K562 (cell line): ENCODE measurements at regions not wholly inside any gene's neighbourhood (a gene's known extent, or its start where the extent isn't known, plus 50 kb on each side); places are given as distances from the start of the nearest gene placed in this dataset.

Experiments
- ATAC-seq: fragments of 200-7000 bp; cut with Tn5 transposase; 3 replicates; pipeline ENCODE4 v1.9.1; 2020; ENCODE audit warnings: moderate library complexity
- BruUV-seq: library from RNA; stranded (reverse); fragments of 400-500 nt; replicated peaks from 2 replicates; lab custom pipeline; 2021; lab: Mats Ljungman, UMichigan
- CTCF ChIA-PET: fragments of 300-600 bp; formaldehyde crosslinking; extraction: SDS; loops from one replicate; lab custom pipeline; 2021; ENCODE audit warnings: low intra/inter-chr PET ratio; lab: Yijun Ruan, JAX
- POLR2A ChIA-PET: fragments of 300-600, 350-650 bp; sonication (Branson Sonifier 250); formaldehyde crosslinking; extraction: SDS; loops from one replicate; lab custom pipeline; 2021; ENCODE audit warnings: antibody characterized with exemption, inconsistent platforms; lab: Yijun Ruan, JAX
- DNase-seq, 4 experiments: peaks; one replicate each; pipeline versions ENCODE4 v3.0.0 to v3.0.0-alpha.2; 2011 to 2018; ENCODE audit warnings: low spot score in 3 of 4, mixed read lengths in 3 of 4; ENCODE audit errors: extremely low read depth in 1 of 4
- FAIRE-seq: peaks from 2 replicates; lab custom pipeline; 2011; peaks lifted over from hg19 to GRCh38; lab: Jason Lieb, UNC
- H2AFZ ChIP-seq: 2 replicates; pipeline ENCODE4 v1.6.0; 2011; ENCODE audit warnings: low read depth, low read length, control low read depth, inconsistent platforms
- H3K27ac ChIP-seq: fragments of 200-600 bp; 3 replicates; pipeline ENCODE4 v1.8.0; 2011; ENCODE audit warnings: low read depth, mild to moderate bottlenecking, control low read depth, inconsistent platforms, low read length, moderate library complexity, mixed read lengths; ENCODE audit errors: extremely low read depth
- H3K27me3 ChIP-seq, 2 experiments: fragments of 300-600 bp in 1 of 2; 2 replicates in 1 of 2; 3 replicates in 1 of 2; pipeline versions ENCODE4 v1.6.0 to v1.8.0; 2011; ENCODE audit warnings: inconsistent platforms in 2 of 2, low read length in 2 of 2, mild to moderate bottlenecking in 1 of 2, mixed read lengths in 1 of 2, moderate library complexity in 1 of 2; ENCODE audit not compliant: control insufficient read depth in 2 of 2, insufficient read depth in 2 of 2
- H3K36me3 ChIP-seq: fragments of 300-600 bp; 3 replicates; pipeline ENCODE4 v1.8.0; 2011; ENCODE audit warnings: mild to moderate bottlenecking, low read length, inconsistent platforms; ENCODE audit not compliant: control insufficient read depth, insufficient read depth
- H3K4me1 ChIP-seq, 2 experiments: fragments of 200-600 bp in 1 of 2; replicated peaks in 1 of 2; 2 replicates in 1 of 2; 3 replicates in 1 of 2; pipeline versions ENCODE4 v1.5.1 to v1.8.0; 2011; ENCODE audit warnings: inconsistent platforms in 2 of 2, low read length in 2 of 2, mild to moderate bottlenecking in 1 of 2, mixed read lengths in 1 of 2, moderate library complexity in 1 of 2; ENCODE audit not compliant: control insufficient read depth in 2 of 2, insufficient read depth in 2 of 2
- H3K4me2 ChIP-seq: 2 replicates; pipeline ENCODE4 v1.6.1; 2011; ENCODE audit warnings: low read length, control low read depth, inconsistent platforms, mixed read lengths; ENCODE audit not compliant: insufficient read depth
- H3K4me3 ChIP-seq: fragments of 200-600 bp; sonication (generic), shearing (Covaris generic); 2 replicates; pipeline ENCODE4 v1.5.1; 2016; ENCODE audit warnings: control low read depth, inconsistent platforms
- H3K79me2 ChIP-seq: fragments of 200-600 bp; 3 replicates; pipeline ENCODE4 v1.8.0; 2011; ENCODE audit warnings: low read length, inconsistent platforms; ENCODE audit not compliant: control insufficient read depth, insufficient read depth
- H3K9ac ChIP-seq, 2 experiments: 2 replicates each; pipeline versions ENCODE4 v1.6.0 to v1.6.1; 2011; ENCODE audit warnings: low read depth in 2 of 2, low read length in 2 of 2, control low read depth in 1 of 2, inconsistent platforms in 1 of 2, mild to moderate bottlenecking in 1 of 2, mixed read lengths in 1 of 2; ENCODE audit not compliant: insufficient read depth in 1 of 2
- H3K9me1 ChIP-seq: one replicate; pipeline ENCODE4 v1.6.0; 2011; ENCODE audit warnings: inconsistent platforms, mild to moderate bottlenecking, low read length, moderate library complexity; ENCODE audit not compliant: control insufficient read depth, insufficient read depth
- H3K9me3 ChIP-seq: replicated peaks from 2 replicates; pipeline ENCODE4 v1.5.1; 2011; ENCODE audit warnings: low read depth, low read length, inconsistent platforms; ENCODE audit not compliant: control insufficient read depth, insufficient read depth
- H4K20me1 ChIP-seq: replicated peaks from 2 replicates; pipeline ENCODE4 v1.6.1; 2011; ENCODE audit warnings: low read length, inconsistent platforms, mixed read lengths; ENCODE audit not compliant: control insufficient read depth, insufficient read depth
- ILF3 ChIP-seq: fragments of 450-650 bp; IDR thresholded peaks from 2 replicates; pipeline ENCODE4 v1.6.1; 2018; ENCODE audit warnings: antibody characterized with exemption, mild to moderate bottlenecking, moderate library complexity, borderline replicate concordance
- MXI1 ChIP-seq: IDR thresholded peaks from 2 replicates; pipeline ENCODE4 v1.6.1; 2011; ENCODE audit warnings: low read depth, mild to moderate bottlenecking, improper control_type of control experiment, low read length
- PHF8 ChIP-seq: fragments of 200-600 bp; sonication (generic); IDR thresholded peaks from 2 replicates; pipeline ENCODE4 v1.6.1; 2012; ENCODE audit warnings: mixed run types, mild to moderate bottlenecking, inconsistent platforms, low read length, moderate library complexity, borderline replicate concordance
- RERE ChIP-seq: sonication (generic); formaldehyde crosslinking; IDR thresholded peaks from 2 replicates; pipeline ENCODE4 v1.8.0; 2023; ENCODE audit warnings: missing genetic modification reagents, mild to moderate bottlenecking, borderline replicate concordance
- RNF219 ChIP-seq: fragments of 250-450 bp; sonication (Bioruptor Pico); IDR thresholded peaks from 2 replicates; pipeline ENCODE4 v1.5.0; 2022; ENCODE audit warnings: mild to moderate bottlenecking
- THRAP3 ChIP-seq: fragments of 450-650 bp; IDR thresholded peaks from 2 replicates; pipeline ENCODE4 v1.6.1; 2016; ENCODE audit warnings: mild to moderate bottlenecking, inconsistent platforms, borderline replicate concordance
- UBTF ChIP-seq, 2 experiments: IDR thresholded peaks; 2 replicates each; pipeline ENCODE4 v1.6.1; 2012; ENCODE audit warnings: improper control_type of control experiment in 2 of 2, low read depth in 2 of 2, low read length in 2 of 2, borderline replicate concordance in 1 of 2
- ZNF212 ChIP-seq: fragments of 450-650 bp; formaldehyde crosslinking; IDR thresholded peaks from 2 replicates; pipeline ENCODE4 v1.4.0; 2020; ENCODE audit warnings: mild to moderate bottlenecking
- ZNF280A ChIP-seq: fragments of 450-650 bp; IDR thresholded peaks from 2 replicates; pipeline ENCODE4 v1.6.1; 2018; ENCODE audit warnings: mild to moderate bottlenecking, low read depth; ENCODE audit not compliant: partially characterized antibody
- WGBS: fragments of 100-300 bp; shearing (Covaris generic); methylation state at CpG from one replicate; pipeline ENCODE4 v1.1.6; 2016; ENCODE audit warnings: low coverage, mixed read lengths; ENCODE audit not compliant: insufficient coverage; ENCODE audit errors: missing lambda C conversion rate; 5-methylcytosine and 5-hydroxymethylcytosine counted together
- in situ Hi-C: fragments of 300-500 bp; cut with MboI; formaldehyde crosslinking; loops from 4 replicates; pipeline ENCODE4 v1.15.0; 2018; ENCODE audit warnings: inconsistent platforms, mixed read lengths
- intact Hi-C: fragments of 100-400 bp; cut with micrococcal nuclease; formaldehyde crosslinking; loops from 2 replicates; pipeline ENCODE4 v1.14.2; 2022

- POLR2A ChIA-PET, result no interaction called here
- no peaks in the 10 kb centered on the region for H3K9me3 ChIP-seq
- TF ChIP-seq ZNF280A (no peak), MXI1 (no peak), THRAP3 (no peak), ILF3 (no peak), RERE (no peak), UBTF (IDR thresholded peaks at IDR 0.05; ENCODE audit: borderline replicate concordance in 1 of 2, low read depth in 2 of 2, low read length in 2 of 2) (no peak), PHF8 (no peak), ZNF212 (CRISPR knock-in tag) (no peak), RNF219 (CRISPR knock-in tag) (no peak)
Observed at GRCh38 chr6:112841553-112842329, 494.6 kb downstream of the RFPL4B start.

More at GRCh38 chr6:112841553-112842329, 494.6 kb downstream of the RFPL4B start:
- BruUV-seq, result no TSS peak
- intact Hi-C loops, result no loop called here
- no peak overlapping the region for H2AFZ ChIP-seq
- no peak overlapping the region for H3K9ac ChIP-seq
- no peaks in the 10 kb centered on the region for H3K27me3 ChIP-seq
- CTCF ChIA-PET, result no interaction called here
- in situ Hi-C loops, result no loop called here
- no peaks in the 10 kb centered on the region for H3K9me1 ChIP-seq
- no peak overlapping the region for H3K4me2 ChIP-seq
- H3K4me3 ChIP-seq, result no peak overlapping the region
- no peaks in the 10 kb centered on the region for H4K20me1 ChIP-seq
- no peak overlapping the region for H3K27ac ChIP-seq
- 0% methylated on average over 4 of the region's 4 CpGs for WGBS
- H3K79me2 ChIP-seq, result no peaks in the 10 kb centered on the region
- DNase-seq, result no peak
- FAIRE-seq, result no peak
- ATAC-seq, result no peak
- no peaks in the 10 kb centered on the region for H3K36me3 ChIP-seq
- H3K4me1 ChIP-seq, result no peaks in the 10 kb centered on the region
